ENCODE measurements at regions not wholly inside any gene's neighbourhood (a gene's known extent, or its start where the extent isn't known, plus 50 kb on each side); places are given as distances from the start of the nearest gene placed in this dataset.

- TF ChIP-seq CTCF (IDR thresholded peaks at IDR 0.05) (no peak), POLR2A (IDR thresholded peaks at IDR 0.05) (no peak)
Measured at GRCh38 chr11:23336961-23337360, 476.7 kb upstream of the CCDC179 start.
